Ammon's horn (tissue), 1 donor: ENCODE measurements at regions not wholly inside any gene's neighbourhood (a gene's known extent, or its start where the extent isn't known, plus 50 kb on each side); places are given as distances from the start of the nearest gene placed in this dataset.
A peak's percentile ranks its signal among the peaks of the same experiment; 100 is the strongest.

ENCODE experiments used
- DNase-seq: peaks from one replicate; pipeline ENCODE4 v3.0.0-alpha.2; 2016; ENCODE audit warnings: low spot score

DNA sequence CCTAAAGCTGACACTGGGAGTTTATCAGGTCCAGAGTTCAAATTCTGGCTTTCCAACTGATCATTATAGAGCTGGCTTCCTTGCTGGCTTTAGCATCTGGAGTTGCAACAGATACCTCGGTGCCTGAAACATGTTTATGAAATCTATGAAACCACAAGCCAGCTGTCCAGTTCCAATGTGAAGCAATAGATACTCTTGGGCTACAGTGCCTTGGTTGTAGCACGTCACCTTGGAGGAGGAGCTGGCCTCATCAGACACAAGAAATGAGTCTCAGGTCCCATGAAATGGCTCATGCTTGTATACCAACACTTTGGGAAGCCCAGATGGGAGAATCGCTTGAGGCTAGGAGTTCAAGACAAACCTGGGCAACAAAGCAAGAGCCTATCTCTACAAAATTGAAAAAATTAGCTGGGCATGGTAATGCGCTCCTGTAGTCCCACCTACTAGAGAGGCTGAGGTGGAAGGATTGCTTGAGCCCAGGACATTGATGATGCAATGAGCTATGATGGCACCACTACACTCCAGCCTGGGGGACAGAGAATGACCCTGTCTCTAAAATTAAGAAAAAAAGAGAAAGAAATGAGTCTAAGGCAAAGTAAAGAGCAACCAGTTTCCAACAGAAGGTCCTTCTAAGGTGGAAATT is 132.5 kb upstream of the ZNF648 start:
- DNase-seq: no peak

DNA sequence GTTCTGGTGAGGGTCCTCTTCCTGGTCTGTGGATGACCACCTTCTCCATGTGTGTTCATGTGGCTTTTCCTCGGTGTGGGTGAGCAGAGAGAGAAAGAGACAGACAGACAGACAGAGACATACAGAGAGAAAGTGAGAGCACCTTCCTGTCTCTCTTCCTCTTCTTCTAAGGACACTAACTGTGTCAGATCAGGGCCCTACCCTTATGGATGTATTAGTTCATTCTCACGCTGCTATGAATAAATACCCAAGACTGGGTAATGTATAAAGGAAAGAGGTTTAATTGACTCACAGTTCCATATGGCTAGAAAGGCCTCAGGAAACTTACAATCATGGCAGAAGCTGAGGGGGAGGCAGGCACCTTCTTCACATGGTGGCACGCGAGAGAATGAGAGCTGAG is 131.5 kb upstream of the ZNF648 start:
- no peak for DNase-seq

DNA sequence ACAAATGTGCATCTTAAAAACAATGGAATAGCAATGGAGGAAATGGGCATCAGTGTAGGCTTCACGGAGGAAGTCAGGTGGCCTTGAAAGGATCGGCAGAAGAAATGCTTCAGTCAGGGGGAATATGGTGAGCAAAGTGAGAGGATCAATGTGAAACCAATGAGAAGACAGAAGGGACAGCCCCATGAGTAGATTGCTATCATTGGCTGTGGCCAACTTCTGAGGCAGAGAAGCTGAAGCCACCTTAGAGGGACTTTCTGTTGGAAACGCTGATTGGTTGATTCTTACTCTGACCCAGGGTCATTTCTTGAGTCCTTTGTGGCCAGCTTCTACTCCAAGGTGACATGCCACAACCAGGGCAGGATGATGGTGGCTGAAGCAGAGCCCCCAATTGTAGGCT is 130.7 kb upstream of the ZNF648 start:
- no peak for DNase-seq

DNA sequence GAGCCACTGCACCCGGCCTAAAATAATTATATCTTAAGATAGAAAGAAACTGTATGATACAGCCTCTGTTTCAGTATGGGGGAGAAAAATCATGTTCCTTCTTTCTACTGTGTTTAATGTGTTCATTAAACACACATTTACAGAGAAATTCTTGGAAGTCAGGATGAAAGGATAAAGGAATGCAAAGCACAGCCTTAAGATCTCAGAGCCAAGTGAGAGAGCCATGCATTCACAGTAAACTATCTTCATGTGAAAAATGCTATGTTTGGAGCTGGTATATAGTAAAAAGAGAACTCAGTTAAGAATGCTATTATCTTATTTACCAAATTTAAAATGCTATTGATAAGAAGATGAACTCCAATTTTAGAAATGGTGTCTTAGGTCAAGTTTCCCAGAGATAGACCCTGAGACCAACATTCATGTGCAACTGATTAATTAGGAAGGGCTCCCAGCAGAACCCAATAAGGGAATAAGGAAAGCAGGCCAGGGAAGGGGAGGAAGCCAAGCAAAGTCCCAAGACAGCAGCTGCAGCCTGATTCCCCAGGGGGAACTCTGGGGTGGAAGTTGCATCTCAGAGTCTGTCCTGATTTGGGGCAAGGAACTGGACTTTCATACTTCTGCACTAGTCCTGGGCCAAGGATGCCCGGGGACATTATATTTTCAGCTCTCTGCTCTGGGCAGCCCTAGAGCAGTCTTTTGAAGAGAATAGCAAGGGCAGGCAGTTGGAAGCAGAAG is 130.0 kb upstream of the ZNF648 start:
- no peak for DNase-seq

DNA sequence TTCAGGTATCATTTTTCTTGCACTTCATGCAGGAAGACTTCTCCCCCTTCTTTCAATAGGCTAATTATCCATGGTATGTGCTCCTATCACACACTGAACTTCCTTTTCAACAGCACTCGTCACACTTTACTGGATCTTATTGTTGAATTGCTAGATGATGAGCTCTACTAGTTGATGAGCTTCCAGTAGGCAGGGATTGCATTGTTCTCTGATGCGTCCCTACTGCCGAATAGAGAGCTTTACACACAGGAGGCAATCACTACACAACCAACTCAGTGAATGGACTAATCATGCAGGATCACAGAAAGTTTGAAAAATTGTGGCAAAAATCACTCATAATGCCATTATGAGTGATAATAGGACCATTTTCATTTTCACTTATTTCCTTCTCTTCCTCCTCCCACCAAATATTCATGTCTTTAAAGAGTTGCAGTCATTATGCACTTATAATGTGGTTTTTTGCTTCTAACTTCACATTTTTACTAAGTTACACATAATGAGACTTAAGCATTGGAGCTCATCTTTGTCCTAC is 128.1 kb upstream of the ZNF648 start:
- no peak for DNase-seq

DNA sequence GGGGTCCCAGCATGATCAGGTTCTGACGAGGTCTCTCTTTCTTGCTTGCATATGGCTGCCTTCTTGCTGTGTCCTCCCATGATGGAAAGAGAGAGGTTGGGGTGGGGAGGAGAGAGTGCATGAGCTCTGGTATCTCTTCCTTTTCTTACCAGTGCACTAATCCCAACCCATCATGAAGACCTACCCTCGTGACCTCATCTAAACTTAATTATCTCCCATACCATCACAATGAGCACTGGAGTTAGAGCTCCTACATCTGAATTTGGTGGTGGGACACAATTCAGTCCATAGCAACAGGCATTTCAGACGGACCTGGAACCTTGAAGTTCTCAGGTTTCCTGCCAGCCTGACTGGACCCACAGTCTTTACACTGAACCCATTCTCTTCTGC is 125.2 kb upstream of the ZNF648 start:
- no peak for DNase-seq

DNA sequence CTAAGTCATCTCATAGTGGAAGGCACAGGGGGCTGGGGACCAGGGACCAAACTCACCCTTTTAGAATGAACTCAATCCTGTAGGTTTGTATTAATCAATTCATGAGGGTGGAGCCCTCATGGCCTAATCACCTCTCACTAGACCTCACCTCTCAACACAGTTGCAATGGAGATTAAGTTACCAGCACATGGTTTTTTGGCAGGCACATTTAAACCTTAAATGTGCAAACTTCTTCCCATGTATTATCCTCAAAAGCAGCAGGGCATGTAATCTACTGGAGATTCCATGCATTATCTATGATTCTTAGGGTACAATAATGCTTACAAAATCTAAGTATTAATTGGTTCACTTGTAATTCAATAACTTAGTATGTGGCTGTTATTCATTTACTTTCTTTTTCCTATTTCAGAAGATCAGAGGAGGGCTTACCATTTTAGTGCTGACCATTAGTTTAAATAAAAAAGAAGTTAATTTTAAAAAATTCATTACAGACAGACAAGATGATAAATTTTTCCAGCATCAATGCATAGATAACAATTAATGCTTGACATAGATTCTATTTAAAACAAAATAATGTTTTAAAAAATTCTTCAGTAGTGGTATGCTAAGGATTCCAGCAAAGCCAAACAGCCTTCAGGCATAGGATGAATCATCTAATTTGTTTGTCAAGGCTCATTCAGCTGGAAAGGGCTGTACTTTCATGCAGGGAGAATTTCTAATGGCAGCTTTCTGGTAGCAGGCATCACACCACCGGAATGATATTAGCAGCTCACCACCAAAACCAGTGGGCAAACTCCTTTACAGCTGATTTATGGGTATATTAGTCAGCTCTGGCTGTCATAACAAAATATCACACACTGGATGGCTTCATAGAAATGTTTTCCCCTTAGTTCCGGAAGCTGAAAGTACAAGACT is 124.6 kb upstream of the ZNF648 start:
- no peak for DNase-seq

DNA sequence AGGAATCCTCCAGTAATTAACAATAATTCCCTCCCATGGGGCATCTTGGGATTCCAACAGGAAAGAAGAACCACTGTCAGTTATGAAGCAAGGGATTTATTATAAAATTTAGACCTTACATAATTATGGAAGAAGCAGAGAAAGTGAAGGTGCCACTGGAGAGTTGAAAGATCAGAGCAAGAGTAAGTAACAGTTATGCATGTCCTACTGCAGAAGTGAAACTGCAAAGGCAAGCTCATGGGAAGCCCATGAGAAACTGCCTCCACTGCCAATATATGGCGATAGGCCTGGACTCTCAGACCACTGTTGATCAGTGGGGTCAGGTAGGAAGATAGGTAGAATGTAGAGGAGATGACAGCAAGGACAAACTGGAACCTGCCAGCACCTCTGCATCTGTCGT is 123.6 kb upstream of the ZNF648 start:
- DNase-seq: peak; percentile 20

DNA sequence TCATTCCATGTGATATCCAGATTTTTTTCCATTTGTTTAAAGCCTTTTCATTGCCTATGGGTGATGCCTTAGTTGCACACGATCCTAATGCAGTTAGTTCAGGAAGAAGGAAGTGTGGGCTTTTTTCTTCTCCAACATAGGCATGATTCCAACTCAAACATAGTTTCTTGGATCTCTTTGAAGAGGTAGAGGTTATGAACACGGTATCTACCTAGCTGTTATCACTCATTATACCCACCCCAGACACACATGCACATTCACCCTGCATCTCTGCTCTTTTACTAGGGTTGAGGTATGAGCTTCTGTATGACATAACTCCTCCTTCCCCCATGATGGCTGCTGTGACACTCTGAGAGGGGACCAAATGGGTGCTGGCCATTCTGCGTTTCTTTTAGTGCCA is 122.1 kb upstream of the ZNF648 start:
- no peak for DNase-seq

DNA sequence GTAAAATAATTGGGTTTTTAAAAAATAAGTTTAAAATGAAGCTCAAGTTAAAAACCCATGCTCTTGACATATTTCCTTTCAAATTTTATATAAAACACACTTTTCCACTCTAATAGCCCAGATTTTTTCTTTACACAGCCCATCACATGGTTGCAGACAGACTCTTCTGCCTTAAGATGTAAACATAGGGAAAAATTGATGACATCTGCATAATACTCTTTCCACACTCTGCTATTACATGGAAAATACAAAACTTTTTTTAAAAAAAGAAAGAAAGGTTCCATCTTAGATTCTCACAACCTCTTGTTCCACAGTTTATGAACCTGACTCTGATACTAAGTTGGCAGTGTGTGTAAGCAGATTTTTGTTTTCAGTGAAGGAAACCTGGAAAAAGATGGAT is 120.8 kb upstream of the ZNF648 start:
- no peak for DNase-seq

DNA sequence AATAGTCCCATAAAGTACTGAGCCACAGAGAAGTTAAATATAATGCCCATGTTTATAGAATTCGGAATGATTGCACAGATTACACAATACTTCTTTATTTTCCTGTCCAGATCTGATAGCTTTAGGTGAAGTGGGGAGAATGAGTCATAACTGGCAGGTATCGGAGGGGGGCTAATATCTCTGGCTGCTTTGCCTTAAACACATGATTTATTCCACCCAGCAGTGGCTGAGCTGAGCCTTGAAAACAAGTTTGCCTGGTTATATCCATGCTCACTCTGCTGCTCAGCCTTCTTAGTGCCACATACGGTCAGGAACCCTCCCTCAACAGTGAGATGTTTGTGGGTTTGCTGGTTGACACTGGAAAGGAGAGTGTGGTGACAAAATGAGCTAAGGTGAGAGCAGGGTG is 119.7 kb upstream of the ZNF648 start:
- no peak for DNase-seq

DNA sequence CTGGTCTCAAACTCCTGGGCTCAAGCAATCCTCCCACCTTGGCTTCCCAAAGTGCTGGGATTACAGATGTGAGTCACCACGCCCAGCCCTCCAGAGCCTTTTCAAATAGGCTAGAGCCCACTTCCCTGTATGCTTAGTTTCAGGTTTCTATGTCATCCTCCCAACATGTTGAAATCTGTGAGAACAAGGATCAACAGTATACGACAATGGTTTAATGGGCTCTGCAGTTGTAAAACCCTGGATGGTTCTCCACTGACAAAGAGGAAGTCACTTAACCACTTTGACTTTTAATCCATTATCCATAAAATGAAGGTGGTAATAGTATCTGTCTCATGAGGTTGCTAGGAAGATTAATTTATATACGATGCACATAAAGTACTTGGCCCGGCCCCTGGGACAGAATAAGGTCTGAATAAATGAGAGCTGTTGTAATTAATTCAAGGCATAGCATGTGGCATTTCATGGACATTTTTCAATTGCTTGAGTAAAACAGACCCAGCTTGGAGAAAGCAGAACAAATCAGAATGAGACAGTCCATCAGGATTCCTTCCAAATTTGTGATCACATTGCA is 113.9 kb upstream of the ZNF648 start:
- DNase-seq: no peak

DNA sequence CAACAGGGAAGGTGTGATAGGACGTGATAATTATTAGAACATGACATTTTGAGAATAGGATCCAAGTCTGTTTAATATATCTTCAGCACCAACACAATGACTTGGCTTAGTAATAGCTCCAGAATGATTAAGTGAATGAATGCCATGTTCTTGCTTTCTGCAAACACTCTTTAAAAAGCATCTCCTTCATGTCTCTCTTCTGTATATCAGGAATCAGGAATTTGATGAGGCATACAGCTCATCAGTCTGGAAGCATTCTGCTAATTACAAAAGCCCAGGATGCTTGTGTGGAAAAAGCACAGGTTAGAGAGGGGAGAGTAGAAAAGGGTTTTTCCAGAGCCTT is 113.0 kb upstream of the ZNF648 start:
- DNase-seq: no peak

DNA sequence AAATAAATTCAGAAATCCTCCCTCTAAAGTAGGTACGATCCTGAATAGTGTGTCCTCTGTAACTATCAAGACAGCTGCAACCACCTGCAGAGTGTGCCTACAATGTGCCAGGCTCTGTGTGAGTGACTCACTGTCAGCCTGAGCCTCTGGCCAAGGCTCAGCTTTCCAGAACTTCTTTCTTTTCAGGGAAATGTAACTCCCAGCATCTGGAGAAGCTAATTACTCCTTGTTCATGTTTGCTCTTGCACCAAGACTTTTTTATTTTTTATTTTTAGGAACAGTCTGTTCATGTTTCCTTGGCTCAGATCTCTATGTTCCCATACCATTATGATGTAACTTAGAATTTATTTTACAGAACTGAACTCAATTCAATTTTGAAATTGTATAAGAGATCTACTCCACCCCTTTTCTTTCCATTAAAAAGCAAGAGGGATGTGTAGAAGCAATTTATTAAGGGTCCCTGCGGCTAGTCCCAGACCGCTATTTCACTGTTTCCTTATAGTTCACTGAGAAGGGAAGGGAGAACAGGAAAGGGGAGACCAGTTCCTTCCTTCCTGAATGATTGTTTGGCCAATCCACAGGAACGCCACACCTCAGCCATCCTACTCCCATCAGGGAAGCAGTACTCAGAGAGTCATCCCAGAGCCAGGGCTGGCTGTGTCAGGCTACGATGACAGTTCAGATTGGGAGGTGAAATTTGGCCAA is 112.4 kb upstream of the ZNF648 start:
- DNase-seq: no peak

DNA sequence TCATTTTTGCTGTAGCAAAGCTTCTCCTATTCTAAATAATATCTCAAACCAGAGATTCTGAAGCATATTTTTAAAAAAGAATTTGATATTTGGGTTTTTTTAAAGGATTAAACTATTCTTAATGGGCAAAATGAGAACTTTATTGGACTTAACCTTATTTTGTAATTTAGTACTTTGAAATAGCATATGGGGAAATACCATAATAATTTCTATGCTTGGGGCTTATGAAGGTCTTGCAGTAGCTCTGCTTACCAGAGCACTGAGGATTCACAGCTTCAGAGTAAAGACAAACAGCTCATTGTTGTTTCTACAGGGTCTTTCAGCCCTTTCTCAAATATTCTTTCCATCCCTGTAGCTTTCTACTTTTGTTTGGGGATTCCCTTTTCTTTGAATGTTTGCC is 111.2 kb upstream of the ZNF648 start:
- no peak for DNase-seq

DNA sequence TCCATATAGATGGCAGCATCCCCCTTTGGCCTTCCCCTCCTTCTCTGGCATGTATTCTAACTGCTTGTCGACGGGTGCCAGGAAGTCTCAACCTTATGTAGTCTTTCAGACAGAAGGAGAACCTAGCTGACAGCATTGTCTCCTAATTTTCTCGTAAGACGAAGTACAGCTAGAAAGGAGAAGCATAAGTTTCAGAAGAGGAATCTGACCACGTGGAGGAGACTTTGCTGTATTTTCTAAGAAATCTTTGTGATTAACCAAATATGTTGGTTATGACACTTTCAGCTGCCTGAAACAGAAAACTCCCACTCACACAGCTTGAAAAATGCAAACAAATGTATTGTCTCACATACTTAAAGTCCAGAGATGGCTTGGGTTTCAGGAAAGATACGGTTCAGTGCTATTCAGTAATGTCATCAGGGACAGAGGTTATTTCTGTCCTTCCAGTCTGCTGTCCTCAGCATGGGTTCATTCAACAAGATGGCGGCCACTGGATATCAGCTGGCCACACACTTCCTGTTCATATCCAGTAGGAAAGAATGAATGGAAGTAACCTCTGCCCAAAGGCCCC is 109.5 kb upstream of the ZNF648 start:
- peak; percentile 28 for DNase-seq

DNA sequence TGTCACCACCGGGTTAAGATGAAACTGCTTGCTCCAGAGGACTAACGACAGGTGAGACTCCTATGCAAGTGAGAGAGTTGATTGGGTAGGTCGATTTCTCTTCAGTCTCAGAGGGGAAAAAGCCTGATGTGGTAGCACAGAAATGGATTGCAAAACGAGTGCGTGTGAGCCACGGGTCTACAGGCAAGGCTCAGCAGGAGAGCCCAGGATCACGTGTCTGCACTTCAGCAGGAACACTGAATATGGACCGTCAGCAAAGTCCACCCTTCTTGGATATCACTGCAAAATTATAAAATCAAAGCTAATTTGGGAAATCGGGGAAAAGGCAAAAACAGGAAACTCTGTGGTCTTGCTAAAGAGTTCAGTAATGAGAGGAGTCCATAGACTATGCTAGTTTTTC is 107.7 kb upstream of the ZNF648 start:
- DNase-seq: peak; percentile 52

DNA sequence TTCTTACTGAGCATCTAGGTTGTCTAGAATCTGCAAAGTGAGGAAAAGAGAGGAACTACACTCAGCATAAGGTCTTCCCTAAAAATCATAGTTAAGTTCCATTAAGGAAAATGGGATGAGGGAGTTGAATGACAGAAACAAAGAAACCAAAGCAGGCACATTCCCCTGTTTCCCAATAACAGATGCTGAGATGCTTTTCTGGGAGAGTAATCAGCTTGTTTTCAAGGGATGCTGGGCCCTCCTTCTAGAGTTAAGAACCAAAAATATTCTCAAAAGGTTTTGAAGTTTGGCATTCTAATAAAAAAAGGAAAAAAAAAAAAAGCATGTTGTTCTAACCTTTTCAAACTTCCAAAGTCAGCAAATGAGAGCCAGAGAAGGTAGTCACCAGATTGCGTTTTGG is 105.2 kb upstream of the ZNF648 start:
- DNase-seq: no peak

DNA sequence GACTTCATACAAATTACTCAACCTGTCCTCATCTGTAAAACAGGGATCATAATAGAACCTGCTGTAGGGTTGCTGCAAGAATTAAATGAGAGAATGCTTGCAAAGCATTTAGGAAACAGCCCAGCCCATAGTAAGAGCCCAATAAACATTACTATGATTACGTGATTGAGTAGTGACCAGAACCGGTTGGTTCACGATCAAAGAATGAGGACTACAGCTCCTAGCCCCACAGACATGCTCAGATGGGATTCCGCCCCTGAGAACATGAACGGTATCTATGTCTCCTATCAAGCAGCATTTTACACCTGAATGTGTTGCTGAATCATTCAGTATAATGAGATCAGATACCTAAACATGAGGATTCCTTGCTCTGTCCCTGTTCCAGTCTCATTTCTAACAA is 104.8 kb upstream of the ZNF648 start:
- no peak for DNase-seq

DNA sequence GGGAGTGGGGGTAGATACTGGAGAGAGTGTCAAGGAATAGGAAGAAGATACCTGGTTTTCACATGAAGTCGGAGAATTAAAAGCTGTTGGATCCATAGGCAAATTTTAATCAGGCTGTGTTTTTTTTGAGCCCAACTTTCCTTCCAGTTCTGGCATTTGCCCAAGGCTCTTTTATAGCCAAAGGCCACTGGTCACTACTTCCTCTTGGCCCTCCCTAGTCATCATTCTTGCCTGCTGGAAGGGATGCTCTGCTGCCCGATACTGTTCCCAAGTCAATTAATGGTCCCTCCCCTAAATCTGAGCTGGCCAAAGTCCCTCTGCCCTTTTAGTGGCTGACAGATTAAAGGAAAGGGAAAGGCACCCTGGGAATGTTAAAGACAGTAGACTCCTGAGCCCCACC is 102.8 kb upstream of the ZNF648 start:
- peak; percentile 49 for DNase-seq

DNA sequence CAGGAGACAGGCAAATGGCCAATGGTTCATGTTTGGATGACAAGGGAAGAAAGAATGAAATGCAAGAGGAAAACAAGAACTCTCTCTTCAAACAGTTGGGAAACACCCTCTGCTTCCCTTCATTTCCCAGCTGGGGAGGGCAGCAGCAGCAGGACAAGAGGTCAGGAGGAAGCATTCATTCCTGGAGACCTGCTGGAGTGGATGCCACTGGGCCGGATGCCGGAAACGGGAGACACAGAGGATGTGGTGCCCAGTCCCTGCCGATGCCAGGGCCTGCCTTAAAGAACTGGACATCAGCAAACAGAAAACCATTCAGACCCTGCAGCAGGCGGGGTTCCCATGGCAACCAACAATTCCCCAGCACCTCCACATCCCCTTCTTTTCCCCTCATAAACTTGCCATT is 102.3 kb upstream of the ZNF648 start:
- DNase-seq: peak; percentile 78

DNA sequence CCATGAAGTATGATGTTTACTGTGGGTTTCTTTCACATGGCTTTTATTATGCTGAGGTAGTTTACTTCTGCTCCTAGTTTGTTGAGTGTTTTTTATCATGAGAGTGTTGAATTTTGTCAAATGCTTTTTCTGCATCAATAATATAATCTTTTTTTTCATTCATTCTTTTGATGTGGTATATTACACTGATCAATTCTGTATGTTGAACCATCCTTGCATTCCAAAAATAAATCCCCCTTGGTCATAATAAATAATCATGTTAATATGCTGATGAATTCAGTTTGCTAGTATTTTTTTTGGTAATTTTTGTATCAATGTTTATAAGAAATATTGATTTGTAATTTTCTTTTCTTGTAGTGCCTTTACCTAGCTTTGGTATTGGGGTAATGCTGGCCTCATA is 97.9 kb upstream of the ZNF648 start:
- no peak for DNase-seq
